DND-41 (cell line): ENCODE measurements at regions not wholly inside any gene's neighbourhood (a gene's known extent, or its start where the extent isn't known, plus 50 kb on each side); places are given as distances from the start of the nearest gene placed in this dataset.
"Not testable (repeated sequence)": the region's sequence is repeated elsewhere in the genome, so short reads cannot be mapped to it uniquely, and the experiment has no call there.

Experiments
- ATAC-seq: fragments of 200-7000 bp; cut with Tn5 transposase; 3 replicates; pipeline ENCODE4 v1.9.1; 2021; ENCODE audit warnings: low read depth; ENCODE audit not compliant: insufficient read depth
- DNase-seq: peaks from one replicate; pipeline ENCODE4 v3.0.0-alpha.2; 2020
- H2AFZ ChIP-seq: 2 replicates; pipeline ENCODE4 v1.6.0; 2012; ENCODE audit warnings: low read depth, low read length
- H3K27ac ChIP-seq: 2 replicates; pipeline ENCODE4 v1.5.1; 2012; ENCODE audit warnings: low read length, inconsistent platforms
- H3K27me3 ChIP-seq: fragments of 200-600 bp; sonication (generic); 2 replicates; pipeline ENCODE4 v1.6.0; 2012; ENCODE audit warnings: low read length, mild to moderate bottlenecking, inconsistent platforms; ENCODE audit not compliant: insufficient read depth, poor library complexity
- H3K36me3 ChIP-seq: 2 replicates; pipeline ENCODE4 v1.5.1; 2012; ENCODE audit warnings: low read length, inconsistent platforms; ENCODE audit not compliant: insufficient read depth
- H3K4me1 ChIP-seq: 2 replicates; pipeline ENCODE4 v1.5.1; 2012; ENCODE audit warnings: mild to moderate bottlenecking, low read length; ENCODE audit not compliant: insufficient read depth
- H3K4me2 ChIP-seq: 2 replicates; pipeline ENCODE4 v1.6.0; 2012; ENCODE audit warnings: mild to moderate bottlenecking, moderate library complexity, low read length, inconsistent platforms; ENCODE audit not compliant: insufficient read depth
- H3K4me3 ChIP-seq, 2 experiments: fragments of 200-600 bp in 1 of 2; shearing (Covaris generic) in 1 of 2; 2 replicates each; pipeline ENCODE4 v1.5.1; 2012 to 2016; ENCODE audit warnings: inconsistent platforms in 2 of 2, low read length in 2 of 2, mild to moderate bottlenecking in 2 of 2, low read depth in 1 of 2, moderate library complexity in 1 of 2
- H3K79me2 ChIP-seq: 2 replicates; pipeline ENCODE4 v1.6.0; 2012; ENCODE audit warnings: low read length, inconsistent platforms; ENCODE audit not compliant: insufficient read depth
- H3K9ac ChIP-seq: 2 replicates; pipeline ENCODE4 v1.6.0; 2012; ENCODE audit warnings: low read depth, mild to moderate bottlenecking, inconsistent platforms, low read length, moderate library complexity
- H3K9me3 ChIP-seq: 2 replicates; pipeline ENCODE4 v1.5.1; 2012; ENCODE audit warnings: low read length, moderate library complexity, mild to moderate bottlenecking, inconsistent platforms; ENCODE audit not compliant: insufficient read depth, severe bottlenecking
- H4K20me1 ChIP-seq: 2 replicates; pipeline ENCODE4 v1.6.0; 2012; ENCODE audit warnings: low read length; ENCODE audit not compliant: insufficient read depth
- CTCF ChIP-seq: IDR thresholded peaks from 2 replicates; pipeline ENCODE4 v1.5.1; 2012; ENCODE audit warnings: borderline replicate concordance, low read length, moderate library complexity, mild to moderate bottlenecking; ENCODE audit not compliant: poor library complexity, severe bottlenecking; ENCODE audit errors: extremely low read depth
- EZH2 ChIP-seq: IDR thresholded peaks from 3 replicates; pipeline ENCODE4 v1.6.1; 2012; ENCODE audit warnings: borderline replicate concordance, low read depth, mild to moderate bottlenecking, moderate library complexity, low read length, inconsistent platforms; ENCODE audit not compliant: severe bottlenecking

GRCh38 chr13:44311011-44311780, 62.4 kb upstream of the SERP2 start:
- no peak overlapping the region for H3K4me3 ChIP-seq
- H2AFZ ChIP-seq = no peak overlapping the region
- H3K4me2 ChIP-seq = no peak overlapping the region
- no peaks in the 10 kb centered on the region for H3K27me3 ChIP-seq
- TF ChIP-seq EZH2 = no peak
- H3K4me1 ChIP-seq = peaks cover 14% of the 10 kb centered on the region
- no peaks in the 10 kb centered on the region for H3K79me2 ChIP-seq
- DNase-seq (no peak), ATAC-seq (no peak)
- H3K9ac ChIP-seq = no peak overlapping the region
- H3K36me3 ChIP-seq = no peaks in the 10 kb centered on the region
- no peak overlapping the region for H3K27ac ChIP-seq
- H4K20me1 ChIP-seq = no peaks in the 10 kb centered on the region
- no peaks in the 10 kb centered on the region for H3K9me3 ChIP-seq

- H3K27ac ChIP-seq = no peak overlapping the region
- H3K9me3 ChIP-seq = no peaks in the 10 kb centered on the region
- no peak overlapping the region for H3K4me2 ChIP-seq
- no peaks in the 10 kb centered on the region for H3K36me3 ChIP-seq
- no peak for TF ChIP-seq EZH2
- no peaks in the 10 kb centered on the region for H4K20me1 ChIP-seq
- peaks cover 5% of the 10 kb centered on the region for H3K4me1 ChIP-seq
- H3K79me2 ChIP-seq = no peaks in the 10 kb centered on the region
- no peak for ATAC-seq
- no peak overlapping the region for H3K4me3 ChIP-seq
- H3K9ac ChIP-seq = no peak overlapping the region
- no peak for DNase-seq
- no peak overlapping the region for H2AFZ ChIP-seq
- H3K27me3 ChIP-seq = no peaks in the 10 kb centered on the region
Measured at GRCh38 chr13:44312131-44312530, 61.5 kb upstream of the SERP2 start.

GRCh38 chr13:44312834-44313551, 60.6 kb upstream of the SERP2 start:
- no peaks in the 10 kb centered on the region for H3K79me2 ChIP-seq
- no peaks in the 10 kb centered on the region for H3K4me1 ChIP-seq
- TF ChIP-seq CTCF (no peak), EZH2 (no peak)
- no peak overlapping the region for H3K4me2 ChIP-seq
- no peaks in the 10 kb centered on the region for H3K27me3 ChIP-seq
- no peaks in the 10 kb centered on the region for H4K20me1 ChIP-seq
- no peak for DNase-seq
- no peaks in the 10 kb centered on the region for H3K9me3 ChIP-seq
- no peak overlapping the region for H3K9ac ChIP-seq
- no peak overlapping the region for H3K4me3 ChIP-seq
- no peaks in the 10 kb centered on the region for H3K36me3 ChIP-seq
- no peak for ATAC-seq
- H3K27ac ChIP-seq = no peak overlapping the region
- H2AFZ ChIP-seq = no peak overlapping the region

- no peaks in the 10 kb centered on the region for H3K36me3 ChIP-seq
- H3K4me2 ChIP-seq = no peak overlapping the region
- H3K9ac ChIP-seq = no peak overlapping the region
- H4K20me1 ChIP-seq = no peaks in the 10 kb centered on the region
- ATAC-seq (no peak), DNase-seq (no peak)
- H3K79me2 ChIP-seq = no peaks in the 10 kb centered on the region
- H3K27ac ChIP-seq = no peak overlapping the region
- TF ChIP-seq EZH2 (no peak), CTCF (no peak)
- no peaks in the 10 kb centered on the region for H3K4me1 ChIP-seq
- no peaks in the 10 kb centered on the region for H3K9me3 ChIP-seq
- H2AFZ ChIP-seq = no peak overlapping the region
- H3K27me3 ChIP-seq = no peaks in the 10 kb centered on the region
- H3K4me3 ChIP-seq = no peak overlapping the region
Measured at GRCh38 chr13:44313674-44314073, 60.0 kb upstream of the SERP2 start.

- not testable (repeated sequence) for H3K4me3 ChIP-seq, H3K4me2 ChIP-seq, H3K4me1 ChIP-seq, H3K79me2 ChIP-seq, H3K27ac ChIP-seq, H2AFZ ChIP-seq, ATAC-seq, H3K9ac ChIP-seq, H3K9me3 ChIP-seq, H3K27me3 ChIP-seq, DNase-seq, H4K20me1 ChIP-seq, H3K36me3 ChIP-seq
Measured at GRCh38 chr13:44314160-44314559, 59.5 kb upstream of the SERP2 start.
